GM12892 (cell line): ENCODE measurements at regions not wholly inside any gene's neighbourhood (a gene's known extent, or its start where the extent isn't known, plus 50 kb on each side); places are given as distances from the start of the nearest gene placed in this dataset.
"Not testable (repeated sequence)": the region's sequence is repeated elsewhere in the genome, so short reads cannot be mapped to it uniquely, and the experiment has no call there.

Experiments used
- POLR2A ChIP-seq: IDR thresholded peaks from 2 replicates; pipeline ENCODE4 v1.6.1; 2011; ENCODE audit warnings: low read depth, low read length, control low read depth
- POLR2AphosphoS5 ChIP-seq: IDR thresholded peaks from 2 replicates; pipeline ENCODE4 v1.6.1; 2011; ENCODE audit warnings: low read depth, low read length, control low read depth
- TAF1 ChIP-seq: IDR thresholded peaks from 2 replicates; pipeline ENCODE4 v1.6.1; 2011; ENCODE audit warnings: low read depth, mild to moderate bottlenecking, control low read depth, low read length, borderline replicate concordance

- TF ChIP-seq POLR2A, POLR2AphosphoS5, TAF1: not testable (repeated sequence)
Measured at GRCh38 chr15:98097986-98098385, 137.5 kb downstream of the ARRDC4 start.
